HG02623 (cell line): ENCODE measurements at regions not wholly inside any gene's neighbourhood (a gene's known extent, or its start where the extent isn't known, plus 50 kb on each side); places are given as distances from the start of the nearest gene placed in this dataset.
A peak's percentile ranks its signal among the peaks of the same experiment; 100 is the strongest.

Source experiments
- ATAC-seq: cut with Tn5 transposase; IDR thresholded peaks from one replicate; pipeline ENCODE4 v1.9.1; 2021; ENCODE audit warnings: moderate library complexity; ENCODE audit not compliant: unreplicated experiment

GRCh38 chr6:113662688-113663333 is 194.3 kb upstream of the MARCKS start:
- ATAC-seq: peak; percentile 76

DNA sequence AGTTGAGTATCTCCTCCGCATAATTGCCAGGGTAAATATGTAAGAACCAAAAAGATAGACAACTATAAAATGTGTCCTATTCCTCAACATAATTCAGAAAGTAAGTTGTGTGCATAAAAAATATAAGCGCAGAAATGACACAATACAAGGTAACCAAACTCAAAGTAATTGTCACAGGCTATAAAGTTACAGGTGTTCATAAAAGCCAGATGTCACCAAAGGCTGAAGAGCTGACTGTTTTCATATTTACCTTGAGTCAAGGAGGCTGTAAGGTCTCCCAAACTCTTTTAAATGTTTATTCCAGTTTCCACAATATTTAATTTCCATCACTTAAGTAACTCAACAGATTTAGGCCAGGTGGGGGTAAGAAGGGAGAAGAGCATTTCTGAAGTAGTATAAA is 192.2 kb upstream of the MARCKS start:
- ATAC-seq: no peak

DNA sequence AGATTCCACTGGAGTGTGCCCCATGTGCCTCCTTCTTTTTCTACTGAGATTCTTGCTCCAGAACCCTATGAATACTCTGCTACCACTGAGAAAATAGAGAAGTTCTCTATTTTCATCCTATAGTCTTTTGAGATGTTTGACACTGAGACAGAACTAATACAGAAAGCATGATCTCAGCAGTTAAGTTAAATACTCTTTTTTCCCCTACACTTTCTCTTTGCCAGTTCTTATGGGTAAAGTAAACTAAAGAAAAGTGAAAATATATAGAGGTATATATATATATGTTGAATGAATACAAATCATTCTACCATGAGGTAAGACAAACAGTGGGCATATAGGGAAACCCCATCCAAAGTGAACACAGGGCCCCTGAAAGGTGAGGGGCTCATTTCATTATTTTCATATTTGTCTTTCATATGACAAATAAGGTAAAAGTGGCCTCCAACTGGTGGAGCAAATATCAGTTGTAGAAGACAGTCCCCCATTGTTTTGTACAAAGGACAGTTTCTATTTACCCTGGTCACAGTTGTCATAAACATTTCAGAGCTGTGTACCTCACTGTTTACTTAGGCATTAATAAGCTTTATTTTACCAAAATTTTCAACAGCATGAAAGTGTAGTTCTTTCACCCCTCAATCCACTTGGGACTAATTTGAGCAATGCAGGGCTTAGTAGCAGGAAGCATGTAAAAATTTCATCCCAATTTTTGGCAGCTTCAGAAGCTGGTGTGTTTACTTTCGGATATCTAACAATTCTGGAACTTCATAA is 188.3 kb upstream of the MARCKS start:
- ATAC-seq: peak; percentile 45

DNA sequence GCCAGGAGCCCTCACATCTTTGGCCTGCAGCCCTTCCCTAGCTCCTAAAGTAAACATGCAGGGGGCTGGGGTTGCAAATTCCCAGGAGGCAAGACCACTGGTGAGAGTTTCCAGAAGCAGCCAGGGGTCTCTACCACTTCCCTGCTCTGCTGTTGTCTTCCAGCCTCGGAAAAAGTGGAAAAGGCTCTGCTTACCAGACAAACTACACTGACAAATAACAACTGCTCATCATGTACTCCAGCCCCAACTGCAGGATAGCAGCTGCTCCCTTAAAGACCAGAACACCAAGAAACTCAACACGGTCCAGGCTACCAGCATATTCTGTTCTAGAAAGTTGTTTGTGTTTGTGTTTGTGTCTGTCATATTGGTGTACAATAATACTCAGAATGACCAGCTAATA is 187.5 kb upstream of the MARCKS start:
- ATAC-seq: no peak

GRCh38 chr6:113671421-113671820 is 185.7 kb upstream of the MARCKS start:
- ATAC-seq: no peak

DNA sequence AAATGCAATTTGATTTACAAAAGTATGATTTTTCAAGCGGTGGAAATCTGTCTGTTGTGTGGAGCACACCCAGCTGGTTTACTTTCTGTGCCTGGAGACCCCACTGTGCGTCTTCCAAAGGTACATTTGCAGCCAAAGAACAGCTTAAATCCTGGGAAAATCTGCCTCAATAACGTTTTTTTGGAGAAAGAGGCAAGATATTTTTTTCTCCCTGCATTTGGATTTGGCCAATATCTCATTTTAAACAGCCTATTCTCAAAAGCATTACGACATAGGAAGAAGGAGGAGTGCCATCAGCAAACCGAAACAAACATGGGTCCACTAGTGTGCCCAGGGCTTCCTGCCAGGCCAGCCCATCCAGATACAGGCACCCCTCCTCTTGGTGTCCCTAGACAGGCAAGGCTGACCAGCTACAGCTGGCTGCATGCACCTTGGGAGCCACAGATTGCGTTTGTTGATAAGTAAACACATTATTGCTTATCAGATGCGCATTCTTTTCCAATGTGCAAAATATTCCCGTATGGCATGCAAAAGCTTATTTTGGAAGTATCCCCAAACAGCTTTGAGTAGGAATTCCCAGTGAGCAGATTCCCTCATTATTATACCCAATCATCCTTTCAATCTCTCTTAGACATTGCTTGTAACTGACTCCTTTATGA is 184.5 kb upstream of the MARCKS start:
- no peak for ATAC-seq

- no peak for ATAC-seq
Observed at GRCh38 chr6:113674075-113674474, 183.1 kb upstream of the MARCKS start.

GRCh38 chr6:113676057-113676456 is 181.1 kb upstream of the MARCKS start:
- ATAC-seq: no peak

GRCh38 chr6:113676968-113677367 is 180.2 kb upstream of the MARCKS start:
- ATAC-seq: no peak

GRCh38 chr6:113679051-113679450 is 178.1 kb upstream of the MARCKS start:
- no peak for ATAC-seq

- no peak for ATAC-seq
Observed at GRCh38 chr6:113680301-113680700, 176.8 kb upstream of the MARCKS start.

GRCh38 chr6:113683968-113684367 is 173.2 kb upstream of the MARCKS start:
- no peak for ATAC-seq

GRCh38 chr6:113684382-113684901 is 172.7 kb upstream of the MARCKS start:
- ATAC-seq: no peak

DNA sequence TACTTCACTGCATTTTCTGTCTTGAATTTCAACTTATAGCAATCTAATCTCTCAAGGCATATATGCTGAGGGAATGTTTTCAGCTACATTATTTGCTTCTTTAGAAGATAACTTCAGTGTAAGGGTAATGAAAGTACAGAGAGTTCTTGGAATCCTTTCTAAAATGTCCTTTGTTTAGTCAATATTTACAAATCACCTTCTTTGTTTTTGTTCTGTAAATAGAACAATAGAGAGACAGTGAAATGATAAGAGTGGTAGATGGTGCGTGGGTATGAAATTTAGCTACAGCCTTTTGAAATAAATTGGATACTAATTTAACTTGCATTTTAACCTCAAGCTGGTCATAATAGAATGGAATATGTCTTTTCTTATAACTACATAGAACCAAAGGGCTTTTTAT is 171.1 kb upstream of the MARCKS start:
- ATAC-seq: no peak

DNA sequence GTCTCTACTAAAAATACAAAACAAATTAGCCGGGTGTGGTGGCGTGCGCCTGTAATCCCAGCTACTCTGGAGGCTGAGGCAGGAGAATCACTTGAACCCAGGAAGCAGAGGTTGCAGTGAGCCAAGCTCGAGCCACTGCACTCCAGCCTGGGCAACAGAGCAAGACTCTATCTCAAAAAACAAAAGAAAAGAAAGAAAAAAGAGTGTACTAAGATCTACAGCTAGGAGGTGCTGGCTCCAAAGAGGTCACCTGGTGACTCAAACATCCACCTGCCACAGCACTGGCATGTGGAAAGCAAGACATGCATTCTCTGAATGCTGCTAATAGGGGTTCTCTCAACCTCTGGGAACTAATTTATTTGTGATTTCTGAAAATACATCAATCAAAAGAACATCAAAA is 167.5 kb upstream of the MARCKS start:
- peak; percentile 44 for ATAC-seq

GRCh38 chr6:113690281-113691259 is 166.6 kb upstream of the MARCKS start:
- ATAC-seq: peak; percentile 74

DNA sequence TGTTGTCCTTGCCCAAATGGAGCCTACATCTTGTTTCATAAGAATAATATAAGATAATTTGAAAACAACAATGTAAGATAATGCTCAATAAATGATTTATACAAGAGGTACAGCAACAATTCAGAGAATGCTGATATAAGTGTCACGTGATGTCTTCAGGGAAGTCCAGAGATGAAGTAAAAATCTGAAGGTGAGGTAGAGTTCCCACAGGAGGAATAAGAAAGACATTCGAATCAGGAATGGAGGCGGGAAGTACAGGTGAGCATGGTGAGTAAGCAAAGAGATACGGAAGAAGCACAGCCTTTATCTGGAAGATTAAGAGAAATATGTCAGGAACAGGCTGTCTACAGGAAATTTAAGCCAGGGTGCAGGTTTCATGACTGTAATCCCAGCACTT is 165.9 kb upstream of the MARCKS start:
- no peak for ATAC-seq

- no peak for ATAC-seq
Observed at GRCh38 chr6:113693851-113694250, 163.3 kb upstream of the MARCKS start.

DNA sequence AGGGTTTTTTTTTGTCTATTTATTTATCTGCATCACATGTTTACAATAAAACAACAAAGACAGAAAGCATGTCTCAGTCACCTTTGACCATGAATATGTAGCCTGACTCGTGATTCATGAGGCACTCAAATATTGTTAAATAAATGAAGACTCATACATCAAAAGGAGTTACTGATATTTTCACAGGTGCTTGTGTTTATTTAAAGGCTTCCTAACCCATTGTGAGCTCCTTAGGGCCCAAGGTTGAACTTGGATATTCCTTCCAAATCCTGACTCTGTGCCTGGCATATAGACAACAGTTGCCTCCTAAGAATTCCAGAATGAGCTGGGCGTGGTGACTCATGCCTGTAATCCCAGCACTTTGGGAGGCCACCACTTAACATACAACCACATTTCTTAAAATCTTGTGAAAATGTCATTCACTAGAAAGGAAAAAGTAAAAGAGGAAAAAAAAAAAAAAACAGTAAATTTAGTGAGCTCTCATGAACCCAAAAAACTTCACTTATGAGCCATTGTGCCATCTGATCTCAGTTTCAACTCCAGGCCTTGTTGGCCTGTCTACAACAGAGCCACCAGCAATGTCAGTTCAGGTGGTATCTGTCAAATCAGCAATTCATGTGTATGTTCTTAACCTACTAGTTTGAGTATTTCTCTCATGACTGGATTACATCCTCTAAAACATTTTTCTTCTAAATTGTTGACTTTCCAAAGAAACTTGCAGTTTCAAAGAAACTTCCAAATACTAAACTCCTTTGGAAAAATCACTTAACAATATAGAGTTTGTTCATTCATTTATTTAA is 162.7 kb upstream of the MARCKS start:
- ATAC-seq: no peak

DNA sequence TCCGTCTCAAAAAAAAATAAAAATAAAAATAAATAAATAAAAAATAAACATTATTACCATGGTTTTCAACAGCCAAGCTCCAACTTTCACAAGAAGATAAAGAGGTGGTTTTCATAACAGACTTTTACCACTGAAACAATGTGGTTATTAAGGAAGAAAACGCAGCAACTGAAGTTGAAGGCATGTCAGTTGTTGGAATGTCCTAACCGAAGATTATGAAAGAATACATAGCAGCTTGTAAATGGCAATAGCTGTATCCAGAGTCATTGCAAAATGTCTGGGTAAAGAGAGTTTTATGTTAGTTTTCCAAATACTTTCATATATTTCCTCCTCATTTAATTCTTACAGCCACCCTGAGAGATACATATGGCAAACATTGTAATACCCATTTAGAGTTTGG is 161.6 kb upstream of the MARCKS start:
- no peak for ATAC-seq
